Inflammatory macrophage (primary cell): ENCODE measurements at regions not wholly inside any gene's neighbourhood (a gene's known extent, or its start where the extent isn't known, plus 50 kb on each side); places are given as distances from the start of the nearest gene placed in this dataset.
"Not testable (repeated sequence)": the region's sequence is repeated elsewhere in the genome, so short reads cannot be mapped to it uniquely, and the experiment has no call there.

Experiments used
- DNase-seq, 2 donors: peaks; one replicate each; pipeline ENCODE4 v3.0.0-alpha.2; 2020 to 2022

- no peak for DNase-seq
These were observed 61.1 kb upstream of the SEM1 start for GRCh38 chr7:96770758-96771157.

- no peak for DNase-seq
These were observed 62.6 kb upstream of the SEM1 start for GRCh38 chr7:96772139-96772694.

DNA sequence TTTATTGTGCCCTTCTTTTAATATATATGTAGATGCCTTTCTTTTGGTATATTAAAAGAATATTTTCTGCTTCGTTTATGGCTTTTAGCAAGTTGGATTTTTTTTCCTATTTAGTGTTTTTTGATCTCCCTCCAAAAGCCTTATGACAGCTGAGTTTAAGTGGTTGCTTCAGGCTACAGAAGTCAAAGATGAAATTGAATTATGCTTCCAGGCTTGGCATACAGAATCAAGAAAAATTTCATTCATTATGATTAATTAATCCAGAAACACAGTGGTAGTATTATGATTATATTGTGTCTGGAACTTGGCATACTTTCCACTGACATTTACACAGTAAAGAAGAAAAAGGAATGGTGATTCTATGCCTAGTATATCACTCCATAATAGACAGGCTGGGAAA, 63.8 kb upstream of the SEM1 start:
- DNase-seq = no peak

- no peak for DNase-seq
These were observed 64.7 kb upstream of the SEM1 start for GRCh38 chr7:96774358-96774757.

DNA sequence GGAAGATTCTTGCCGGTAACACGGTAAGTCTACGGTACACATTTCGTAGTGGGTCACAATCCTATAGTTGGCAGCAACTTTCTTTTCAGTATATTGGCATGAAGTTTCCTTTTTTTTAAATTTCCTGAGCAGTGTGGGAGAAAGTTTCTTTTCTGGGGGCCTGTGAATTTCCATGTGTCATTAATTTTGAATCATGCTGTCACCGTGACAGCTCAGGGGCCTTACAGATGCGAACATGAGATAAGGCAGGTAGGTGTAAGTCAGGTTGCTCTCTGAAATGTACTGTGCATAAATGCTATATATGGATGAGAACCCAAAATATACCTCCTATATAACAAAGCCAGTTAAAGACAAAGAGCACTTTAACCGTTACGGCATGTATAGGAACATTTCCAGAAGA, 65.4 kb upstream of the SEM1 start:
- DNase-seq = no peak

DNA sequence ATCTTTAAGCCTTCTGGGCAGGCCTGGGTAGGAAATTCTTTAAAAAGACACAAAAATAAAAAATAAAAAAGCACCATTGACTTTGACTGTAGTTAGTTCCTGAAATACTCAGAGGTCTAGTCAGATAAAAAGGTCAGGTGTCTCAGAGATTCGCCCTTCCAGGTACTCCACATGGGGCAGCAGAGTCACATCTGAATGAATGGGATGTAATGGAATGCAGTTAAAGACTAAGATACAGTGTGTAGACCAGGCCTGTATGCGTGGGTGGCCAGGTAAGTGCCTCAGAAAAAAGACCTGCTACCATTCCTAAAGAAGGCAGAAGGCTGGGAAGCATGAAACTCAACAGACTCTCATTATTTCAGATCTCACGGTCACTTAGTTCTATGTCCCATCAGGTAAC, 68.6 kb upstream of the SEM1 start:
- DNase-seq = no peak

DNA sequence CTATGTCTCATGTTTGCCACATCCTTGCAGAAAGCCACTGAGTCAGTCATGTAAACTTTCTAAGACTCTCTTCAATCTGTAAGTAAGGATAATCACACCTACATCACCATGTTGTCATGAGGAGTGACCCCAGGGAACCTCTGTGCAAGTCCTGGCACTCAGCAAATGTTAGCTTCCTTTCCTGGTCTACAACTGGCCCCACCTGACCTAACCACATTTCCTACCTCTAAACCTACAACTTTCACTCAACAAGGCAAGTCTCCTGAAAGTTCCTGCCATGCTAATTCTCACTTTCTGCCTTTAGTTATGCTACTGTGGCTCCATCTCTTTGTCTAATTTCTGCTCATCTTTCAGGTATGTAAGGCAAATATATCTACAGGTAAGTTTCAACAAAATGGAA, 72.3 kb upstream of the SEM1 start:
- no peak for DNase-seq

- not testable (repeated sequence) for DNase-seq
These were observed 73.1 kb upstream of the SEM1 start for GRCh38 chr7:96782686-96783298.

GRCh38 chr7:96784597-96784996, 75.0 kb upstream of the SEM1 start:
- DNase-seq = no peak

DNA sequence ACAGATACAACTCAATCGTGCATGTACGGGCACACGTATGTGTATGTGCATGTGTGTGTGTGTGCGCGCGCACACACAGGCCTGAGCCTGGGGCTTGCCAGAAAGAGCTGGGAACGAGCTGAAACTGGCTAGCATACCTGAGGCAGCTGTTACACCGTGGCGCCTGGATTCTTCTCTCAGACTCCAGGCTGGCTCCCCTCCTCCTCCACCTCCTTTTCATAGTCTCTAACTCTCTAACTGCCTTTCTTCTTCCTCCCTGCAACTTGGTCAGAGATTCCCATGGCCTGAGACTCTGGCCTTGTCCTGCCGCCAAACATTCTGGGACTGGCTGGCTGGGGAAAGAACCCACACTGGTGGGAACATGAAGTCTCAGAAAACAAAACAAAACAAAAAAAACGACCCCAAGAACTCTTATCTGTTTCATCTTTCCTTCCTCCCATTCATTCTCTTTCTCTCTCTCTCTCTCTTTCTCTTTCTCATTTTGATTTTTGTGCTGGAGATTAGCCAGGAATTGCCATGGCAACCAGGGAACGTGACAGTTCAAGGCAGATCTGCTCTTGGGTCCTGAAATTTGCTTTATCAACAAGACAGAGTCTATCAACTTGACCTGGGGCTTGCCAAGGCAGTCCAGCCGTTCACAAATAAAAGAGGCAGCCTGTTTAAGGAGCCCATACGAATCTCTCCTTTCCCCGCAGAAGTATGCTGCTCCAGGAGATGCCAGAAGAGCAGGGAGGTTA, 76.8 kb upstream of the SEM1 start:
- no peak for DNase-seq

DNA sequence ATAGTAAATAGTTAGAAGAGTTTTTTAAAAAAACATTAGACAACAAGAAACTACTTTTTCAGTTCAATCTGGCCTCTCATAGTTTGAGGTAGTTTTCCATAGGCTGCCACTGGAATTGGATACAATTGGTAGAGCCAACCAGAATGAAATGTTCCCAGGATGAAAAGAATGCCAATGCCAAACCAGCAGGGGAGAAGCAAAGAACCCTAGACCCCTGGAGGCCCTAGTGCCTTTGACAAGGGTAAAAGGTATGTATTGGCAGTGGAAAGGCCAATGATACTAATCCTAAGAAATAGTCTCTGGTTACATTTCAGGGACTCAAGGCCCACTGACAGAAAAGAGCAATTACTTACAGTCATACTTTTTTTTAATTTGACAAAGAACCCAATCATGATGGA, 77.4 kb upstream of the SEM1 start:
- no peak for DNase-seq

- DNase-seq = no peak
These were observed 80.3 kb upstream of the SEM1 start for GRCh38 chr7:96789914-96790313.

DNA sequence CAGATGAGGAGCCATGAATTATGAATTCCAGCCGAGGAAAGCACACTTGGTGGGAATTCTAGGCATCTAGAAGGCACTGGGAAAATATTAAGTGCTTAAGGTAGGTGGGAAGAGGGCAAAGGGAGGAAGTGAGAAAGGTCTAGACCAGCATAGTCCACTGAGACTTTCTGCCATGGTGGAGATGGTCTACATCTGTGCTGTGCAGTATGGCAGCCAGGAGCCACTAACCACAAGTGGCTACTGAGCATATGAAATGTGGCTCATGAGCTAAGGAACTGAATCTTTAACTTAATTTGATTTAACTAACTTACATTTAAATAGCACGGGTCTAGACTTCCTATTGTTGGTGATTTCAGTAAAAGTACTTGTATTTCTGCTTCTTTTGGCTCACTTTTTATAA, 82.5 kb upstream of the SEM1 start:
- no peak for DNase-seq

DNA sequence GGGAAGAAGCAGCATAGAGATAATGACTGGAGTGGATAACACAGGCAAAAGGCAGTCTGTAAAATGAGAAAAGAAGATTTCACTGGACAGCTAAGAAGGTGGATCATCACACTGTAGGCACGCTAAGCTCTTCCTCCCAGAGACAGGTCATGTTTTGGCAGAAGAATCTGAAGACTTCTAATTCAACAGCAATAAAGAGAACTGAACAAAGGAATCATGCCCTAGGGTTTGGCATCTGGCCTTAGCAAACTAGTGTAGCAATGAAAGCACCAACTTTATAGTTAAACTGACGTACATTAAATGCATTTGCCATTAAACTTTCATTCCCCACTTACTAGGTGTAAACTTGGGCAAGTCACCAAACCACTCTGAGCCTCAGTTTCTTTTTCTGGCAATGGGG, 84.4 kb upstream of the SEM1 start:
- no peak for DNase-seq

DNA sequence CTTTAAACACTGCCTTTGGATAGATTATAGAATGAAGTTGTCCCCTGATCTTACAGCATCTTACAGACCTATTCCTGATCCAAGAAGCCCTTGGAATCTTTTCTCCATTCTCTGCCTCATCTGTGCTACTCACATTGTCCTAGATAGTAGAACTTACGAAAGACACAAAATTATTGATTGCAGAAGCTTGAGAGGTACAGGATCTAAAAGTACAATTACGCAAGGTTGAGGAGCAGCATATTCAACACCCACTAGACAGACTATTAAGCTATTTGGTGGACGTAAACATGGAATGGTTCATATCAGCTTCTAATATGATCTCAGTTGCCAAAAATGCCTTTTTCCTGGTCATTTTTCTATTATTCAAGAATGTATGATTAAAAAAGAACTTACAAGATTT, 90.5 kb upstream of the SEM1 start:
- no peak for DNase-seq

GRCh38 chr7:96800824-96801223, 91.2 kb upstream of the SEM1 start:
- no peak for DNase-seq

- DNase-seq = no peak
These were observed 109.6 kb upstream of the SEM1 start for GRCh38 chr7:96819111-96819700.

DNA sequence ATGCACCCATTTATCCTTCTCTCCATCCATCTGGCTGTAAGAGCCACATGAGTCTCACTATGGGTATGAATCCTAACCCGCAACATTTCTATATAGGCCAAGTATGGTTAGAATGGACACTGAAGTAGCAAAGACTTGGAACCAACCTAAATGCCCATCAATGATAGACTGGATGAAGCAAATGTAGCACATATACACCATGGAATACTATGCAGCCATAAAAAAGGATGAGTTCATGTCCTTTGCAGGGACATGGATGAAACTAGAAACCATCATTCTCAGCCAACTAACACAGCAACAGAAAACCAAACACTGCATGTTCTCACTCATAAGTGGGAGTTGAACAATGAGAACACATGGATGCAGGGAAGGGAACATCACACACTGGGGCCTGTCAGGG, 111.5 kb upstream of the SEM1 start:
- DNase-seq = not testable (repeated sequence)

DNA sequence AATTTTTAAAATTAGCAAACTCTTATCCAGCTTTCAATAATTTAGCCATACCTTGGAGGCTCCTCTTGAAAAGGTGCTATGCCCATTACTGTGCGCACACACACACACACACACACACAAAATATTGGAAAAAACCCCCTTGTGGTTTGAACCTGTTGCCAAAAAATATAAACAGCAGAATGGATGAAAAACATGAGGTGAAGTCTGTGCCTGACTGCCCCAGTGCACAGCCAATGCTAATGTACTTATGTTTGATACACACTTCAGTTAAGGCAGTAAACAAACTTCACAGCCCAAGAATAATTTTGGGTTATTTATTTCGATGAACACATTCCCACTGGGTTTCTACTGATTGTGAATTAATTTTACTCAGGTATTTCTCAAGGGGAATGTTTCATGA, 113.2 kb upstream of the SEM1 start:
- DNase-seq = no peak

DNA sequence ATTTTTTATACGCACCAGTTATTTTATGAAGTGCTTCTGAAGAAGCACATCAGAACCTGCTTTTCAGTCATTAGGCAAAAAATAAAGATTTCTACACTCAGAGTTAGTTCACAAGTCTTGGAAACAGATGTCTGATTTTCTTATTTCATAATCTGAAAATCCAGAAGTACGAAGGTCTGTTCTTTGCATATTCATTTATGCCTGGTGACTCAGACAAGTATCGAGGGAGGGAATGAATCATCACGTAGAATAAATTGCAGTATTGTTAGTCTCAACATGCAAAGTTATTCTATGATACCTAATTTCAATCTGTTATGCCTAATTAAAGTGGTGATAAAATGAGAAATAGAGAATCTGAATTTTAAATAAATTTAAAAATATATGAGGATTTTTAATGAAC, 113.6 kb upstream of the SEM1 start:
- no peak for DNase-seq

GRCh38 chr7:96824686-96825085, 115.0 kb upstream of the SEM1 start:
- no peak for DNase-seq

GRCh38 chr7:96825285-96825684, 115.6 kb upstream of the SEM1 start:
- DNase-seq = no peak

DNA sequence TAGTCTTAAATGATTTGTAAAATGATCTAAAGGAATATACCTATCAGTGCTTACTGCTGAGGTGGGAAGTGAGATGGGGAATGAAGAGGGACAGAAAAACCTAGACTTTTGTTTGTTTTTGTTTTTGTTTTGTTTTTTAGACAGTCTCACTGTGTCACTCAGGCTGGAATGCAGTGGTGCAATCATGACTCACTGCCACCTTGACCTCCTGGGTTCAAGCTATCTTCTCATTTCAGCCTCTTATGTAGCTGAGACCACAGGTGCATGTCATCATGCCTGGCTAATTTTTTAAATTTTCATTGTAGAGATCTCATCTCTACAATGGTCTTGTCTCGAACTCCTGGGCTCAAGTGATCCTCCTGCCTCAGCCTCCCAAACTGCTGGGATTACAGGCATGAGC, 116.4 kb upstream of the SEM1 start:
- no peak for DNase-seq

DNA sequence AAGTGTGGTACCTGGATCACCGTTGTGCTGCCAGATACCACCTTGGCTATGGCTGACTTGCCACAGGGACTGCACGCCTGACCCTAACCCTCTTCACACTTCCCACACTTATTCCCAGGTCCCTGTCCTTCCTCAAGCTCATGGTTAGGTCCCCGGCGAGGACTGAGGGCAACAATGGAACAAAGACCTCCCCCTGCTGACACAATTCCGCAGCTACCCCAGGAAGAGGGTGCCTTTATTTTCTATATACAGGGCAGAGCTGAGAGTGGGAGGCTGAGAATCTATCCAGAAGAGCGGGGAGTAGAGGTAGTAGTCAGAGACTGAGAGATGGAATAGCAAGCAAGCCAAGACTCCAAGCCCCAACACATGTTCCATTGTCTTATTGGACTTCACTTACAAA, 118.1 kb upstream of the SEM1 start:
- no peak for DNase-seq
